ENCODE measurements at regions not wholly inside any gene's neighbourhood (a gene's known extent, or its start where the extent isn't known, plus 50 kb on each side); places are given as distances from the start of the nearest gene placed in this dataset.

- DNase-seq: no peak
Measured at GRCh38 chr9:86405926-86406325, 51.7 kb upstream of the TUT7 start.

- no peak for DNase-seq
Measured at GRCh38 chr9:86405086-86405491, 50.9 kb upstream of the TUT7 start.
